Right lobe of liver (tissue), 4 donors: ENCODE measurements at regions not wholly inside any gene's neighbourhood (a gene's known extent, or its start where the extent isn't known, plus 50 kb on each side); places are given as distances from the start of the nearest gene placed in this dataset.

Experiments
- CTCF ChIP-seq, 4 donors: fragments of 200-600 bp in 3 of 4; fragments of 450-650 bp in 1 of 4; IDR thresholded peaks; one replicate each; pipeline versions ENCODE4 v1.5.1 to v1.8.0; 2016 to 2022; ENCODE audit warnings: antibody characterized with exemption in 4 of 4, mild to moderate bottlenecking in 2 of 4
- POLR2A ChIP-seq: fragments of 450-650 bp; IDR thresholded peaks from one replicate; pipeline ENCODE4 v1.6.1; 2017; ENCODE audit warnings: antibody characterized with exemption, mild to moderate bottlenecking
- donor health status: DM: no; HTN: no; CAD: no.
- donor health status: DM: no; HTN: no; CAD: no.
- donor health status: DM: no; HTN: yes; CAD: no.

- TF ChIP-seq CTCF (IDR thresholded peaks at IDR 0.05) (no peak), POLR2A (no peak)
These were observed 1961.5 kb upstream of the TENM3 start for GRCh38 chr4:180281724-180282123.
